Prostate gland (tissue), 2 donors: ENCODE measurements at regions not wholly inside any gene's neighbourhood (a gene's known extent, or its start where the extent isn't known, plus 50 kb on each side); places are given as distances from the start of the nearest gene placed in this dataset.

Source experiments
- DNase-seq: peaks from one replicate; pipeline ENCODE4 v3.0.0-alpha.2; 2019; ENCODE audit warnings: low spot score
- H3K27ac ChIP-seq, 2 donors: fragments of 200-600 bp; sonication (generic); 2 replicates each; pipeline ENCODE4 v1.5.1; 2017 to 2019
- H3K27me3 ChIP-seq: fragments of 200-600 bp; sonication (generic); replicated peaks from 2 replicates; pipeline ENCODE4 v1.5.1; 2019; ENCODE audit not compliant: insufficient read depth
- H3K36me3 ChIP-seq, 2 donors: fragments of 200-600 bp; sonication (generic); 1 replicate in 1 of 2; 2 replicates in 1 of 2; pipeline versions ENCODE4 v1.5.1 to v1.8.1; 2017 to 2019
- H3K4me1 ChIP-seq: fragments of 200-600 bp; sonication (generic); replicated peaks from 2 replicates; pipeline ENCODE4 v1.5.1; 2019
- H3K4me3 ChIP-seq, 2 donors: fragments of 200-600 bp; sonication (generic); 2 replicates each; pipeline ENCODE4 v1.5.1; 2017 to 2019
- H3K9me3 ChIP-seq: fragments of 200-600 bp; sonication (generic); 2 replicates; pipeline ENCODE4 v1.5.1; 2017
- POLR2A ChIP-seq: fragments of 450-650 bp; IDR thresholded peaks from one replicate; pipeline ENCODE4 v1.6.1; 2016; ENCODE audit warnings: antibody characterized with exemption, mild to moderate bottlenecking
- POLR2AphosphoS5 ChIP-seq: sonication (generic); formaldehyde crosslinking; IDR thresholded peaks from one replicate; pipeline ENCODE4 v1.6.1; 2017; ENCODE audit warnings: antibody characterized with exemption
- WGBS: methylation state at CpG from one replicate; pipeline ENCODE4 v1.1.5; 2018; 5-methylcytosine and 5-hydroxymethylcytosine counted together
- intact Hi-C: fragments of 100-400 bp; cut with DNase I; formaldehyde crosslinking; loops from one replicate; pipeline ENCODE4 v1.14.2; 2022
- TF ChIP-seq, protein P1 (sequence below), 4 experiments: fragments of 200-600 bp in 2 of 4; fragments of 450-650 bp in 2 of 4; sonication (generic) in 2 of 4; IDR thresholded peaks; 1 replicate in 3 of 4; 2 replicates in 1 of 4; pipeline ENCODE4 v1.5.1; 2016 to 2019; ENCODE audit warnings: antibody characterized with exemption in 4 of 4, mild to moderate bottlenecking in 2 of 4, moderate library complexity in 2 of 4

DNA sequence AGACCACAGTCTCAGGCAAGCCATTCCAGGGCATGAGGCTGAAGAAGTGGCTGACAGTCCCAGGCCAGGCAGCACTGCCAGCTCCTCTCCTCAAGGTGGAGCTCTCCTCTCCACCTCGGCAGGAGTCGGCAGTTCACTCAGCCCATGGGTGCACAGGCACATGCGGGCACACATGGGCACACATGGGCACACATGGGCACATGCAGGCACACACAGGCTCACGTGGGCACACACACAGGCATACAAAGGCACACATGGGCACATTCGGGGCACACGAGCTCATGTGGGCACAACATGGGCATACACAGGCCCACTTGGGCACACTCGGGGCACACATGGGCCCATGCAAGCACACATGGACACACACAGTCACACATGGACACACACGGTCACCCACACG lies 65.3 kb upstream of the TAF1B start:
- no peaks in the 10 kb centered on the region for H3K4me1 ChIP-seq
- H3K27ac ChIP-seq: no peak overlapping the region
- H3K9me3 ChIP-seq: no peaks in the 10 kb centered on the region
- H3K36me3 ChIP-seq: no peaks in the 10 kb centered on the region
- H3K27me3 ChIP-seq: no peaks in the 10 kb centered on the region
- H3K4me3 ChIP-seq: no peak overlapping the region
- intact Hi-C loops: no loop called here
- TF ChIP-seq, protein P1, sequence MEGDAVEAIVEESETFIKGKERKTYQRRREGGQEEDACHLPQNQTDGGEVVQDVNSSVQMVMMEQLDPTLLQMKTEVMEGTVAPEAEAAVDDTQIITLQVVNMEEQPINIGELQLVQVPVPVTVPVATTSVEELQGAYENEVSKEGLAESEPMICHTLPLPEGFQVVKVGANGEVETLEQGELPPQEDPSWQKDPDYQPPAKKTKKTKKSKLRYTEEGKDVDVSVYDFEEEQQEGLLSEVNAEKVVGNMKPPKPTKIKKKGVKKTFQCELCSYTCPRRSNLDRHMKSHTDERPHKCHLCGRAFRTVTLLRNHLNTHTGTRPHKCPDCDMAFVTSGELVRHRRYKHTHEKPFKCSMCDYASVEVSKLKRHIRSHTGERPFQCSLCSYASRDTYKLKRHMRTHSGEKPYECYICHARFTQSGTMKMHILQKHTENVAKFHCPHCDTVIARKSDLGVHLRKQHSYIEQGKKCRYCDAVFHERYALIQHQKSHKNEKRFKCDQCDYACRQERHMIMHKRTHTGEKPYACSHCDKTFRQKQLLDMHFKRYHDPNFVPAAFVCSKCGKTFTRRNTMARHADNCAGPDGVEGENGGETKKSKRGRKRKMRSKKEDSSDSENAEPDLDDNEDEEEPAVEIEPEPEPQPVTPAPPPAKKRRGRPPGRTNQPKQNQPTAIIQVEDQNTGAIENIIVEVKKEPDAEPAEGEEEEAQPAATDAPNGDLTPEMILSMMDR (IDR thresholded peaks at IDR 0.05): peak in 2 of 4 experiments; percentile 22 to 43
- TF ChIP-seq POLR2AphosphoS5 (no peak), POLR2A (no peak)
- 90% methylated on average over 9 of the region's 9 CpGs for WGBS
- no peak for DNase-seq

DNA sequence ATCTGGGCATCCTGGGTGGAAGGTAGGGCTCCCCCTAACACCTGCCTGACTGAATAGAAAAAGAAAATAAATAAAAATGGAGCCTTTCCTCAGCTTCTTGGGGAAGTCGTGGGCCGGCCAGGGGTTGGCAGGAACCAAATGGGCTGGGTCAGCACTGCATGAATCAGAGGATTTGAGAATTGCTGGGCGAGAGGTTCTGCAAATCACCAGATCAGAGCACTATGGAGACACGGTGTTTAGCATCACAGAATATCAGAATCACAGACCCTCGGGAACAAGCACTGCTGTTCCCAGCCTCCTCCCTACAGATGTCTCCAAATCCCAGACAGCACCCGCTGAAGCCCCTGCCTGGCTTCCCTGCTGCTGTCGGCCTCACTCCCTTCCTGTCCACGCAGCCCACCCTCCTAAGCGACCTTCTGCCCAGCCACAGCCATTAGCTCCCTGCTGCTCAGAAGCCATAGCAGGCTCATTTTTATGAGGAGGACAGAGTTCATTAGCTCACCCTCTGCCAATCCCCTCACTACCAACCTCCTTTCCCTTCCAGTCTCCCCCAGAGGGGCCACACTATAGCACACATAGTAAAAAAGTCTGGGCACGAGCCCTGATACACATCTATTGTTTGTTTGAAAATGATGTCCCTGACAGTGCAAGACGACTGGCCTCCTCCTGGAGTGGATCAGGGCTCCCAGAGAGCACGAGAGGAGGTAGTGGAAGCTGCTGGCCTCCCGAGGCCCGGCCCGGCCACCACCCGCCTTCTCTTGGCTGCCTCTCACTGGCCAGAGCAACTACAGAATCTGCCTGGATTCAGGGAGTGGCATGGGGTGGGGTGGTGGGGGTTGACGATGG lies 64.6 kb upstream of the TAF1B start:
- no peaks in the 10 kb centered on the region for H3K4me1 ChIP-seq
- intact Hi-C loops: no loop called here
- no peak overlapping the region for H3K4me3 ChIP-seq
- WGBS: 66% methylated on average over 17 of the region's 17 CpGs
- DNase-seq: no peak
- no peaks in the 10 kb centered on the region for H3K9me3 ChIP-seq
- H3K27me3 ChIP-seq: no peaks in the 10 kb centered on the region
- TF ChIP-seq POLR2AphosphoS5: no peak
- no peaks in the 10 kb centered on the region for H3K36me3 ChIP-seq
- no peak overlapping the region for H3K27ac ChIP-seq

DNA sequence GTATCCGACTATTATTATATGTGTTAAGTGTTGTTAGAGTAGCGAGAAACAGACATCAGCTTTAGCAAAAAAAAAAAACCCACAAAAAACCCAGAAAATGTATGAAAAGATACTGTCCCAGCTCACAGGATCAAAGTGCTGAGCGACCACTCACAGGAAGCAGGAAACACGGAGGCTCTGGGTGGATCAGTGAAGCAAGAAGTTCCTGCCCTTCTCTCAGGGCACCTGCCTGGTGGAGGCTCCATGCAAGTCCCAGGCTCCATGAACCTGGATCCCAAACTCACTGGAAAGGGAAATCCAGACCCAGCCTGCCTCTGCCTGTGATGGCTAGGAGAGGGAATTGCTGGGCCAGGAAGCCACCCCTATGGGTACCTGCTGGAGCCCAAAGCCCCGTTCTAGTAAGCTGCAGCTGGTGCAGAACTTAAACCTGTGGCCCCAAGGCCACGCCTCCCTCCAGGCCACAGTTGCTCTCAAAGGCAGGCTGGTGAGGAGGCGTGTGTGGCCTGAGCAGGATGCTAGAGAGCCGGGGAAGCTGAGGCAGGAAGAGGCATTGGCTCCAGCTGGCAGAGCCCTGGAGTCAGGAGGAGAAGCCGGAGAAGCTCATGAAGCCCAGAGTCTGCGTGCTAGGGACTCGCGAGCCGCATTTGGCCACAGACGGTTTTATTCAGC lies 63.5 kb upstream of the TAF1B start:
- TF ChIP-seq, protein P1 (IDR thresholded peaks at IDR 0.05): no peak
- TF ChIP-seq POLR2AphosphoS5 (no peak), POLR2A (no peak)
- 89% methylated on average over 14 of the region's 14 CpGs for WGBS
- H3K27me3 ChIP-seq: no peaks in the 10 kb centered on the region
- no peak overlapping the region for H3K4me3 ChIP-seq
- no peaks in the 10 kb centered on the region for H3K4me1 ChIP-seq
- H3K27ac ChIP-seq: no peak overlapping the region
- no peak for DNase-seq
- H3K36me3 ChIP-seq: no peaks in the 10 kb centered on the region
- intact Hi-C loops: no loop called here
- no peaks in the 10 kb centered on the region for H3K9me3 ChIP-seq

DNA sequence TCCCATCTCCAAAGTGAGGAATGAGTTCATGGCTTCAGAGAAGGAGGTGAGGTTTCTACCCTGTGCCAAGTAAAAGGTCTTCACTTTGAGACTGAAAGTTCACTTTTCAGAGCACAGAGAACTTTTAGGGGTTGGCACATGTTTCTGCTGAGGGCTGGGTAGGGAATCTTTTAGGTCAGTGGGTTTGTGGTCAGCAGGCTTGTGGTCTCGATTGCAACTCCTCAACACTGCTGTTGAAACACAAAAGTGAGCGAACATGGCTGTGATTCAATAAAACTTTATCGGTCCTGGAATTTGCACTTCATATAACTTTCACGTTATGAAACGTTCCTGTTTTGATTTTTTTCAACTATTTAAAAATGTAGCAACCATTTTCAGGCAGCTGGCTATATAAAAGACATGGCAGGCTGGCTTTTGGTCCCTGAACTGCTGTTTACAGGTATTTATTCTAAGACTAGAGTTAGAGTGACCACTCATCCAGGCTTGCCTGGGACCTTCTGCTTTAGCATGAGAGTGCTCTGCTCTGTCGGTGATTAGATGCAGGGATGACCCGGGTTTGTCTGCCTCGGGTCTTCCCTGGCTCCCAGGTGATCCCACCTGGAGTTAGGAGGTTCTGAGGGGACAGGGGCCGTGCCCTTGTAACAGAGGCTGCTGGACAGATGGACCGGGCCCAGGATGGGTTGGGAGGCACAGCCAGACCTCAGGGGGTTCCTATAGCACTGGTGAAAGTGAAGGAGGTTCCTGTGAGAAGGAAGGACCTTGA lies 62.7 kb upstream of the TAF1B start:
- TF ChIP-seq POLR2A (no peak), POLR2AphosphoS5 (no peak)
- TF ChIP-seq, protein P1 (IDR thresholded peaks at IDR 0.05): no peak
- Histone ChIP-seq H3K4me1 (no peaks in the 10 kb centered on the region), H3K27ac (no peak overlapping the region), H3K36me3 (no peaks in the 10 kb centered on the region), H3K9me3 (no peaks in the 10 kb centered on the region), H3K4me3 (no peak overlapping the region), H3K27me3 (no peaks in the 10 kb centered on the region)
- DNase-seq: no peak
- 87% methylated on average over 10 of the region's 10 CpGs for WGBS
- intact Hi-C loops: no loop called here

DNA sequence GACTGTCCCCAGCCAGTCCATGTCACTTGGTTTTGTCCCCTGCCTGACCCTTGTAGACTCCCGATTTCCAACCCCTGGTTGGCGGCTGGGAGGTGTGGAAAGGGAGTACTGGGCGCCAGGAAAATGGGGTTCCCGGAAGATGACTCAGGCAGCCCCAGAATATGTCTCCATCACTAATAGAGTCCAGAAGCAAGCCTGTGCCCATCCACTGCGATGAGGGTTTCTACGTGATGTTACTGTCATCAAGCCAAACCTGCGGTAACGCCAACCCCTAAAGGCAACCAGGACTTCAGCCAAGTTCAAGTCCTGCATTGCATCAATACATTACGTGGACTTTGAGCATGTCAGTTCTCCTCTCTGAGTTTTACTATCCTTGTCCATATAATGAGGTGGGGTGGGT lies 62.0 kb upstream of the TAF1B start:
- no peaks in the 10 kb centered on the region for H3K4me1 ChIP-seq
- H3K9me3 ChIP-seq: no peaks in the 10 kb centered on the region
- H3K36me3 ChIP-seq: no peaks in the 10 kb centered on the region
- WGBS: 46% methylated on average over 9 of the region's 9 CpGs
- no peak overlapping the region for H3K27ac ChIP-seq
- H3K27me3 ChIP-seq: no peaks in the 10 kb centered on the region
- TF ChIP-seq POLR2A (no peak), POLR2AphosphoS5 (peak; percentile 53)
- DNase-seq: peak; percentile 59
- intact Hi-C loops: no loop called here
- H3K4me3 ChIP-seq: no peak overlapping the region
